ENCODE measurements at regions not wholly inside any gene's neighbourhood (a gene's known extent, or its start where the extent isn't known, plus 50 kb on each side); places are given as distances from the start of the nearest gene placed in this dataset.

- Histone ChIP-seq H3K4me3 (no peak overlapping the region), H3K36me3 (no peaks in the 10 kb centered on the region), H3K27me3 (no peaks in the 10 kb centered on the region), H3K9me3 (no peaks in the 10 kb centered on the region), H3K27ac (no peak overlapping the region), H3K4me1 (no peaks in the 10 kb centered on the region)
- ATAC-seq: no peak
- intact Hi-C loops (cut with DNase I): no loop called here
- TF ChIP-seq CTCF (IDR thresholded peaks at IDR 0.05): no peak
- DNase-seq: no peak
Observed at GRCh38 chr1:213676736-213677135, 311.0 kb upstream of the PROX1 start.

- H3K4me1 ChIP-seq: no peaks in the 10 kb centered on the region
- no peak for DNase-seq
- intact Hi-C loops (cut with DNase I): no loop called here
- H3K36me3 ChIP-seq: no peaks in the 10 kb centered on the region
- no peaks in the 10 kb centered on the region for H3K9me3 ChIP-seq
- ATAC-seq: no peak
- no peak for TF ChIP-seq CTCF (IDR thresholded peaks at IDR 0.05)
- no peak overlapping the region for H3K4me3 ChIP-seq
- no peaks in the 10 kb centered on the region for H3K27me3 ChIP-seq
- no peak overlapping the region for H3K27ac ChIP-seq
Observed at GRCh38 chr1:213678348-213678747, 309.4 kb upstream of the PROX1 start.

GRCh38 chr1:213678753-213679152, 309.0 kb upstream of the PROX1 start:
- H3K4me1 ChIP-seq: no peaks in the 10 kb centered on the region
- H3K4me3 ChIP-seq: no peak overlapping the region
- no peaks in the 10 kb centered on the region for H3K27me3 ChIP-seq
- no peak overlapping the region for H3K27ac ChIP-seq
- no peaks in the 10 kb centered on the region for H3K36me3 ChIP-seq
- no peak for TF ChIP-seq CTCF (IDR thresholded peaks at IDR 0.05)
- intact Hi-C loops (cut with DNase I): no loop called here
- no peaks in the 10 kb centered on the region for H3K9me3 ChIP-seq
- no peak for ATAC-seq
- DNase-seq: no peak

GRCh38 chr1:213679153-213679552, 308.6 kb upstream of the PROX1 start:
- H3K27me3 ChIP-seq: no peaks in the 10 kb centered on the region
- H3K27ac ChIP-seq: no peak overlapping the region
- H3K9me3 ChIP-seq: no peaks in the 10 kb centered on the region
- ATAC-seq: no peak
- intact Hi-C loops (cut with DNase I): no loop called here
- no peak for DNase-seq
- TF ChIP-seq CTCF (IDR thresholded peaks at IDR 0.05): no peak
- H3K4me1 ChIP-seq: no peaks in the 10 kb centered on the region
- no peaks in the 10 kb centered on the region for H3K36me3 ChIP-seq
- no peak overlapping the region for H3K4me3 ChIP-seq

- Histone ChIP-seq H3K4me1 (no peaks in the 10 kb centered on the region), H3K27ac (no peak overlapping the region), H3K36me3 (no peaks in the 10 kb centered on the region), H3K27me3 (no peaks in the 10 kb centered on the region), H3K4me3 (no peak overlapping the region), H3K9me3 (no peaks in the 10 kb centered on the region)
- TF ChIP-seq CTCF (IDR thresholded peaks at IDR 0.05): no peak
- no peak for ATAC-seq
- DNase-seq: no peak
- intact Hi-C loops (cut with DNase I): no loop called here
Observed at GRCh38 chr1:213680677-213681325, 307.0 kb upstream of the PROX1 start.

Data from left lung (tissue), 4 donors.